Central memory CD4-positive, alpha-beta T cell (primary cell): ENCODE measurements at regions not wholly inside any gene's neighbourhood (a gene's known extent, or its start where the extent isn't known, plus 50 kb on each side); places are given as distances from the start of the nearest gene placed in this dataset.

ENCODE experiments used
- DNase-seq: peaks from one replicate; pipeline ENCODE4 v3.0.0; 2022

DNA sequence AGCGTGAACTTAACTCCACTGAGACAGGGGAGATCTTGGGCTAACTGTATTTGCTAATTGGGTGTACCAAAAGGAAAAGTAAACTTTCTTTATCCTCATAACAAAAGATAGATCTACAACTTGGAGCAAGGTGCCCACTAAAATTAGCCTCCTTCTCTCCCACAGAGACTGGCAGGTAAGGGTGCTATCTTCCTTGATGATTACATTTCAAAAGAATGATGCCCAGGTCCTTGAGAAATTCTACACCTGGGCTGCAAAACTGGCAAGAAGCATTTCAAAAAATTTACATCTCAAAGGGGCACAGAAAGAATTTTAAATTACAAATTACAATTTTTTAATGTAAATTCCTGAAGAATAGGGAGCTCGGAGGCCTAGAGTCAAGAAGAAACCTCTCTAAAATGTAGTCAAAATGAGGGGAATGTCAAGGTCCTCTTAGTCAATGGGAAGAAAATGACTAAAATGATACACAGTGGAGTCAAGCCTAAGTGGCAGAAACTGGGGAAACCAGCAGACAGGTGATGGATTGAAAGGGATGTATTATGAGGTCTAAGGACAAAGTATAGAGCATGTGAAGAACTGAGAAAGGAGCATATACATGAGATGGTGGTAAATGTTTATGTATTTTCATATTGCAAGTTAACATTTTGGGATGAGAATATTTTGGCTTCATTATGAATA is 348.3 kb upstream of the TUSC1 start:
- no peak for DNase-seq

DNA sequence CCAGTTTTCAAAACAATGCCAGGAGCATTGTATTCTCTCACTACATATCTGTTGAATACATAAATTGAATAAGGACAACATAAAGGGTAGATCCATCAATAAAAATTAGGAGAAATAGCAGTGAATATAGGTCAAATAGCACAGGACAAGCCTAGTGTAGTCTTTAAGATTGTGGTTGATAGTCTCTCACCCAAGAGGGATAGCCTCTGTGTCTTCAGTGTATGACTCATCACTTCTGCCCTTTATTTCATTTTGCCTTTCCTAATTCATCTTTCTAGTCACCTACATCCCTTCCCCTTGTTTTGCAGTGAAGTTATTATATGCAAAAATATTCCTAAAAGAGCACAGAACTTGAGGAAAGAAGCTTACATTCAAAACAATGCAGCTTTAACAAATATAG is 335.0 kb upstream of the TUSC1 start:
- no peak for DNase-seq

DNA sequence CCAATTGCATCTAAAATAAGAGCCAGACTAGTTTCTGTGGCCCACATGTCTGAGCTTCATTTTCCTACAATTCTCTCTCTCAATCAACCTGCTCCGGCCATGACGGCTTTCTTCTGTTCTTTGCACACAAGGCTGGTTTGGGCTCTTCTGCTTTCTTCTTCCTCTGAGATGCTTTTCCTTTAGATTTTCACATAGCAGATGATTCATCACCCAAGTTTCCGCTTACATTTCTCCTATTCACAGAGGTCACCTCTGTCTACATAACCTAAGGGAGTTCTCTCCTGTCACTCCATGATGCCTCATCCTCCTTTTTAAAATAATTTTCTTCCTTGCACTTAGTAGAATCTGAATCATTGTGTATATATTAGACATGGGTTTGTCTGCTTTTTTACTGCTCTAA is 334.6 kb upstream of the TUSC1 start:
- no peak for DNase-seq

DNA sequence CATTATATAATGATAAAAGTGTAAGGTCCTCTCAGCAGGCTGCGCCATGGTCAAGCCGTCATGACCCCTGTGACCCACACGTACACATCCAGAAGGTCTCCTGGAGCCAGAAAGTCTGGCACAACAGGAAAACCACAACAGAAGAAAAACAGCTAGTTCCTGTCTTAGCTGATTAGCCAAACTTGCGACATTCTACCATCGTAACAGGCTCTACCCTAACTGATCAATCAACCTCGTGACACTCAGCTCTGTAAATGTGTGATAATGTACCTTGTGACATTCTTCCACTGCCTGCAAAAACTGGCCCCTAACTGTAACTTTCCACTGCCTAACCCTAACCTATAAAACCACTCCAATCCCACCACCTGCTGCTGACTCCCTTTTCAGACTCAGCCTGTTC is 316.4 kb upstream of the TUSC1 start:
- DNase-seq, result no peak

DNA sequence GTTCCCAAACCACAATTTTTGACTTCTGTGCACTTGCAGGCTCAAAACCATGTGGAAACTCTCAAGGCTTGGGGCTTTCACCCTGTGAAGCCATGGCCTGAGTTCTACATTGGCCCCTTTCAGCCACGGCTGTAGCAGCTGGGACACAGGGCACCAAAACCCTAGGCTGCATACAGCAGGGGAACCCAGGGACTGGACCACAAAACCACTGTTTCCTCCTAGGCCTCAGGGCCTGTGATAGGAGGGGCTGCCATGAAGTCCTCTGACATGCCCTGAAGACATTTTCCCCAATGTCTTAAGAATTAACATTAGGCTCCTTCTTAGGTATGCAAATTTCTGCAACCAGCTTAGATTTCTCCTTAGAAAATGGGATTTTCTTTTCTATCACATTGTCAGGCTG is 312.1 kb upstream of the TUSC1 start:
- no peak for DNase-seq

DNA sequence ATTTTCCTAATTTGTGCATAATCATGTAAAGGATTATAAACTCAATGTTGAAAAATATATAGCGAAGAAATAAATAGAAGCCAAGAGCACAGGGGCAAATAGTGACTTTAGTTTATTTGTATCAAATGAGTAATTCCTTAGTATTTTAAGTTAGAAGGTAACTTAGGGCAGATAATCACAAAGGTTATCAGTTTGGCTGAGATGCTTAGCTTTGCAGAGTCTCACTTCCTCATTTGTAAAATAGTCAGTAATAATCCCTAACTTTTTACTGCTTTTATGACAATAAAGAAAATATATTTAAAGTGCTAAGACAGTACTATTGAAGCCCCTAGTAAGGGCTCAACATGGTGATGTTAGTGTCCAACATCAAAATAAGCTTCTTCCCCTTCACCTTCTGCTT is 297.4 kb upstream of the TUSC1 start:
- no peak for DNase-seq

DNA sequence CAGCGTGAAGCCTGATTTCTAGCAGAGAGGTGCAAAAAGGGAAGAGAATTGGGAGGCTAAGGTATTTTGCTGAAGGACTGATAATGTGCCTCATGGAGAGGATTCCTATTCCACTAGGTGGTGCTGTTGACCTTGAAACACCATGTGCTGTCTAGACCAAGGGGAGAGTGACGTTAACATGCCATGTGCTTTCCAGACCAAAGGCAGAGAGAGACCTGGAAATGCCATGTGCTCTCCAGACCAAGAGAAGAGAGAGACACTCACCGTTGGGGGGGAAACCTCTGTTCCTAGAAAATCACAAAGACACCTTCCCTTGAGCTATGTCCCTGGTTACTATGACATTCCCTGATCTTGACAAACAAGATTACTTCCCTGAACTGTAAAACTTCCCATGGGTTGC is 286.0 kb upstream of the TUSC1 start:
- DNase-seq, result no peak

DNA sequence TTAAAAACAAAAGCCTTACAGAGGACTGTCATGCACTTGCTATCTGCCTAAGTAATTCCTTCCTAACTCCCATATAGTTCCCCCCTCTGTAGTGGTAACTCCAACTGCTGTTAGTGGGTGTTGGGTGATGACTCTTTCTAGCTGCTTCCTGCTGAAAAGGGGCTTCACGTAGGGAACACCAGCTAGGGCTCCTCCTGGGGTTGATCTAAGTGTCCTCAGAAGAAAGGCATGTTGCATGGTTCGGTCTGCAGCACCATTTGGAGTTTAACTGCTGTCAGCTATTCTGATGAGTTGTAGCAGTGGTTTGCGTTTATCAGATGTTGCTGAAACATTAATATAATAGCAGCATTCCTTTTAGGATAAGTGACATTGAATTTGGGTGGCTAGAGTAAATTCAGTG is 281.9 kb upstream of the TUSC1 start:
- no peak for DNase-seq

DNA sequence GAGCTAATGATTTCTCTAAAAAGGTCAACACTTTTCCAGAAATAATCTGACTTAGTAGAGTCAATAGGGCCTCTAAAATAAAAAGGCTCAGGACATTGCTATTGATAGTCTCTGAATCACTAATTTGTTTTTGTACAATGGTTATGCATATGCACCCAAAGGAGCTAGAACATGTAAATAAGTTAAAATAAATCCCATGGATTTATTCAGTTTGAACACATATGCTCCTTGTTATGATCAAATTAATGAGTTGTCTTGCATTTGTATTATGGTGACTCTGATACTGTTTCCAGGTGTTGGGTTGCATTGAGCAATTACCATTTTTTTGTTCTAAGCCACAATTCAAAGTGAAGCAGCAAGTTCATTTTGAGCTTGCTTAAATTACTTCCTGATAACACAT is 276.0 kb upstream of the TUSC1 start:
- DNase-seq, result no peak

DNA sequence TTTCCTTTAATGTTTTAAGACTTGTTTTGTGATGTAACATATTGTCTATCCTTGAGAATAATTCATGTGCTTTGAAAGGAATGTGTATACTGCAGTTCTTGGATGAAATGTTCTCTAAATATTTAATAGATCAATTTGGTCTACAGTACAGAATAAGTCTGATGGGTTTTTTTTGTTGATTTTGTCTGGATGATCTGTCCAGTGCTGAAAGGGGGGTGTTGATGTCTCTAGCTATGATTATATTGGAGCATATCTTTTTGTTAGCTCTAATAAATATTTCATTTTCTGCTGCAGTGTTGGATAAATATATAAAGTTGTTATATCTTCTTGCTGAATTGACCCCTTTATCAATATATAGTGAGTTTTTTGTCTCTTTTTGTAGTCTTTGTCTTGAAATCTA is 269.9 kb upstream of the TUSC1 start:
- no peak for DNase-seq

DNA sequence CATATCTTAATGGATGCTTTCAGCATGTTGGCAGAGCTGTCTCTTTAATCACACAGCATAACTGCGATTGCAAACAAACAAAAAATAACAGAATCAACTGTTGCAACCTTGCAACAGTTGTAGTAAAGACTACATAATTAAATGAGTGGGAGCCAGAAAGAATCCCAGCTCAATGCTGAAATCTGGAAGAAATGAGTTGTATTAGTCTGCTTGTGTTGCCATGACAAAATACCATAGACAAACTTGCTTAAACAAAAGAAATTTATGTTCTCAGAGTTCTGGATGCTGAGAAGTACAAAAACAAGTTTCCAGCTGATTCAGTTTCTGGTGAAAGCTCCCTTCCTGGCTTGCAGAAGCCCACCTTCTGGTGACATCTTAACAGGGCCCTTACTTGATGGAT is 260.9 kb upstream of the TUSC1 start:
- no peak for DNase-seq

DNA sequence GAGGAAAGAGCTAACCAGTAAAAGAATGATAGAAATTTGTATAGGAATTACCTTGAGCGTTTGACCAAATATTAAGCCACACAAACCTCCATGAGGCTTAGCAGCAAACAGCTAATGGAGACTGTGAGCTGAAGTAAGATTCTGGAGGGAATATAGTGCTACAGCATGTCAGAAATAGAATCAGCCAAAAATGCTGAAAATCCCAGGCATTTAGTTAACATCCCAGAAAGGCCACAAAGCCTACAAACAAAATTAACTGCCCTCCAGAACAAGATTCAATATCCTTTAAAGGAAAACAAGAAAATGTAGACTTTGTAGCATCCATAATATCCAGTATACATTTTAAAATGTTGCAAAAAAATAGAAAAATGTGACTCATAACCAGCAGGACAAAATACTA is 257.8 kb upstream of the TUSC1 start:
- no peak for DNase-seq

DNA sequence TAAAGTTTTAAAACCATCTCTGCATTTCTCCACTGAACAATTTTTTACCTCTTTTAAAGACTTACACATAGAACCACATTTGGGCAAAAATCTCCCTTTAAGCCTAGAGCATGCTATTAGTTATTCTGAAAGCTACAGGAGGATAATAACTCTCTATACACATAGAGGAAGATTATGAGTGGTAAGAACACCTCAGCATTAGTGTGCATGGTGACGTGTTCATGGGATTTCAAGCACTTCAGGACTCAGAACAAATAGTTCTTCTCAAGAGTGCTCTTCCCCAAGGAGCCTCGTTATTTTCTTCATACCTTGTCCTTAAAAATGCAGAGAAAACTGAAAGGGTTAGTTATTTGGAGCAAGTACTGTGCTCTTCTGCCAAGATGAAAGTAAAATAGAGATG is 256.9 kb upstream of the TUSC1 start:
- no peak for DNase-seq

DNA sequence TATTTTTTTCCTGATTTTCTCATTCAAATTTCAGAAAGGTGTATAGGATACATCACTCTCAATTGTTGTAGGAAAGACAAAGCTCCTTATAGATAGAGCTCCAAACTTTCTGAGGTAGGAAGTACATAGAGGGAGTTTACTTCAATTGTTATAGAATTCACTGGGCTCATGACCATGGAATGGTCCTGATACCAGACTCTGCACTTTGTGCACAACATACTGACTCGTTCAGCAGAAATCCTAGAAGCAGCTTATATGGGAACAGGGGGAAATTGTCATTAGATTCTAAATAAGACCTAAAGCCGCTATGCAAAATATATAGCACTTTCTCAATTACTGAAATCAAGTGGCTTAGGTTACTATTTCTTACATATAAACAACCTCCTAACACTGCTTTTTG is 240.5 kb upstream of the TUSC1 start:
- no peak for DNase-seq

DNA sequence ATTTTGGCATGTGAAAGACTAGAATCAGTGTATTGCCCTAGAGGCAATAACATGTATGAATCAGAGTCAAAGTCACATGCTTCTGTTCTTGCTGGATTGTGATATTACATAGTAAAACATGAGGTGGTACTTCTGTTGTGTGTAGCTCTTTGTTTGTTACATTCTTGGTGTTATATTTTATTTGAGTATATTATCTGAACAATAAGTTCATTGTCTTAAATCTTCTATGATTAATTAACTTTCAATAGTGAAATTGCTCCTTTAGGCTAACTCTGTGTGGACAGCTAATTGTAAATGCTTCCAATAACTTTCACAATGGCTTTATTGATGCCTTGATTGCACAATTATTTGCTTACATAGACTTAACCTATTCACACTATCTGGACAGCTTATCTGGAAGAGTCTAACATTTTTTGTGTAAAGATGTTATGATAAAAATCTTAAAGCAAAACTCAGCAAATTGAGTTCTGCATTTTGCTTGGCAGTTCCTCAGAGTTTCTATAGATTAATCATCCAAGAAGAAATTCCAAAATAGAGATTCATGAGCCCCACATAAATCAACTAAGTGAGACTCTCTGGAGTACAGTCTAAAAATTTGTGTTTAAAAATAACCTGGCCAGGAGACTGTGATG is 239.6 kb upstream of the TUSC1 start:
- no peak for DNase-seq

DNA sequence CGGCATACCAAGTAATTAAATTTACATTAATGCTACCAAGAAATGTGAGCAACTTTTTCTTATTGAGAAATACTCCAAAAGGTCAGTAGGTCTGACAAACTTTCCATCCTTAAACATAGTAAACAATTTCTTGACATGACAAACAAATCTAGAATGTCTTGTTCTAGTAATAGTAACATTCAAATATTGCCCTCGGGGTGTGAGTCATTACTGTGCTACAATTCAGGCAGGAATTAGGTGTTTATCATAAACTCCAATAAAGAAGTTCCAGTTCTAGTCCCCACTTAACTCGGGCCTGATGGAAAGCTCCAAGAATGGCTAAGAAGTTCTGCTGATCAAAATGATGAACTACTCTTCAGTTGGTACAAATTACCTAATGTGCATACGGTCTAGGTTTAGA is 235.6 kb upstream of the TUSC1 start:
- DNase-seq, result no peak

DNA sequence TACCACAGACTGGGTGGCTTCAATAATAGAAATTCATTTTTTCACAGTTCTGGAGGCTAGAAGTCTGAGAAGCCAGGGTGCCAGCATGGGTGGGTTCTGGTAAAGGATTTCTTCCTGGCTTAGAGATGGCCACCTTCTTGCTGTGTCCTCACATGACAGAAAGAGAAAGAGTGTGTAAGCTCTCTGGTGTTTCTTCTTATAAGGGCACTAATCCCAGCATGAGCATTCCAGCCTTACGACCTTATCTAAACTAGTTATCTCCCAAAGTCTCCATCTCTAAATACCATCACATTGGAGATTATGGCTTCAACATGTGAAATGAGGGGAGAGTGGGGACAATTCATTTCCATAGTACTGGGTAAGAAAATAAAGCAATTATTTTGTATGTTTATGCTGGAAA is 226.5 kb upstream of the TUSC1 start:
- no peak for DNase-seq

DNA sequence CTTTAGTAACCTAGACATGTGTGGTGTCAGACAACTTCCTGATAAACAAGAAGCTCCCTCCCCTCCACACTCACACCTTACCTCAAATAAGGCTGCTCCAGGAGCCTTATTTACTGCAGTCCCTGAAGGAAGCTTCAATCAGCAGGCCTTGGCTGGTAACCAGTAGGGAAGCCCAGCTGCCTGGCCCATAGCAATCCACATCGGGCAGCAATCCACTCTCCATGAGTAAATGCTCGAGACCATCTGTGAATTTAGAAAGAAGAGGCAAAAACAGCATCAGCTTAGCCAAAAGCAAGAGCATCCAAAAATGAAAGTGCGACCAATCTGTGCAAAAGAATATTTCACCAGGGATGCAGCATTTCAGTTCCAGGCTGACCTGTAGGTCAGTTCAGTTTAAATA is 213.3 kb upstream of the TUSC1 start:
- no peak for DNase-seq

DNA sequence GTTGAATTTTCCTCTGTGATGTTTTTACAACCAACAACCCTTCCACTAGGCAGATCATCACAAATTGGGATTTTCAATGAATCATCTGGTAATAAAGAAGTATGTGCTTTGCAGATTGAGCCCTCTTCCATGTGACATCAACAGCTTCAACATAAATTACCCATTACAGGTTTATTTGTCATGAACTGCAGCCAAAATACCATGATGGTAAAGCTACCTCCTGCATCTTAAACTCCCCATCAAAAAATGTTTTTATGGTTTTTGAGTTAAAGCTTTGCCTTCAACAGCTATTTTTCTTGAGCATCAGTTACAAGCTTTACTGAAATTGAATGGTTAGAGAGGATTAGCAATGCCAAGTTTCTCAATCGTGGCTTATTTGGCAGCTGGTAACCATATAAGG is 211.4 kb upstream of the TUSC1 start:
- DNase-seq, result no peak

DNA sequence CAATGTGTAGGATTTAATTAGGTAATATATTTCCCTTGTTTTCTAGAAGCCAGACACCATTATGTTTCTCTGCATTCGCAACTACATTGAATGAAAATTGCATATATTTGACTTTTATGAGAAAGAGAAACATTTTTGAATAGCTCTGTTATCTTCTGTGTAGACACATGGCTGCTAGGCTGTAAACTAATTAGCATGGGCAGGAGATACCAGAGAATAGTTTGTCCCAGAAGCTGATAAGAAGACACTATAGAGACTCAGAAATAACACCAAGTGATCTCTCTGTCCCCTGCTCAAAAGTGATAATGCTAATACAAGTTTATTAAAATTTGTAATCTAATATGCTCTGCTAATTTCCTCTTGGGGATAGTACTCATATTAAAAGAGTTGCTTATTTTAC is 198.0 kb upstream of the TUSC1 start:
- DNase-seq, result no peak

DNA sequence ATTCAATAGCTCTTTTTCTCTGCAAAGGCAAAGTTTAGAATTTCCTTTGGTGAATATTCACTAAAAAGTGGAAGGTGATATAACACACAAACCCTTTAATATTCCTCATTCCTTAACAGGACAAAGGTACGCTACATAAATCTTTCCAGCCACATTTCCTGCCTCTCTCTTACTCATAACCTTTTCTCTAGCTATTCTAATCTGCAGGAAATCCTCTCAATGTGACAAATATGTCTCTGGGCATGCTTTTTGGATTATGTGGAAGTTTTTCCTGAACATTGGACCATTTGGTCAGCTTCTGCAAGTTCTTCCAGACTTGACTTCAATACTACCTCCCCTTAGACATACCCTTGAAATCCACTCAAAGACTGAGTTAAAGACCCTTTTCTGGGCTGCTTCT is 186.3 kb upstream of the TUSC1 start:
- DNase-seq, result no peak

DNA sequence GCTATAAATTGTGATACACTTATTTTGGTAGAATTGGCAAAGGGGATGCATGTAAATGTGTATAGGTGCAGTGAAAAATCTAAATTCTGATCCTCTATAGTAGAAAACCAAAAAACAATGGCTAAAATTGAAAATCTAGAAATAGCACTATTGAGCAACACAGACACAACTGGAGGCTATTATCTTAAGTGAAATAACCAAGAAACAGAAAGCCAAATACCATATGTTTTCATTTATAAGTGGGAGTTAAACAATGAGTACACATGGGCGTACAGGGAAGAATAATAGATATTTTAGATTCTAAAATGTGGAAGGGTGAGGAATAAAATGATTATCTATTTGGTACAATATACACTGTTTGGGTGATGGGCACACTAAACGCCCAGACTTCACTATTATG is 183.2 kb upstream of the TUSC1 start:
- no peak for DNase-seq

DNA sequence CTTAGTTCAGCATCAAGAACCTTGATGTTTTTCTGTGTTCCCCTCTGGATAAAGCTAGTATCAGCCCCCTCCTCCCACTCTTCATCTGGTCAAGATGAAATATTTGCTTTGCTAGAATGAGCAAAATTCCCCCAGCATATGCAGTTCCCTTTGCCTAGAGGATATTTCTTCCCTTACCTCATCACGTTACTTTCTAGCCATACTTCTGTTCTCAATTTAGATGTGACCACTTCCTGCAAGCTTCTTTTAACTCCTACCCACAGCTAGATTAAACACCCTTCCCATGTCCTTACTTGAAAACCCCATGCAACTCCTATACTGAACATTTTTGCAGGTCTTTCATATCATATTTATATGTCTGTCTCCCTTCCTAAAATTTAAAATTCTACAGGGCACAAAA is 178.9 kb upstream of the TUSC1 start:
- no peak for DNase-seq

DNA sequence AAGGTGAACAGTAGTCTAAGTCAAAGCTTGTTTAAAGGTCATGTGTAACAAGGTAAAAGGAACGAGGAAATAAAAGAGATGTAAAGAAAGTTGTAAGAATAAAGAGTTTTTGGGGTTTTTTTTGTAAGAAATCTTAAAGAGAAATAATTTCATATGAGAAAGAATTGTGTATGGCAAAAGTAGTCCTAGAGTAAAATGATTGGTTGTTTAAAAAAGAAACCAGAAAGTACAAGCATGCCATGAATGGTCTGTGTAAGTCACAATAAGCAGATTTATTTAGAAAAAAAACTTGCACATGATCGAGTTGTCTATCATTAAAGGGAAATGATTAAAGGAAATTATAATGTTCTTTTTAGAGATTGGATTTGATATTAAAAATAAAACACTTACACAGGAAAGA is 172.6 kb upstream of the TUSC1 start:
- DNase-seq, result no peak

DNA sequence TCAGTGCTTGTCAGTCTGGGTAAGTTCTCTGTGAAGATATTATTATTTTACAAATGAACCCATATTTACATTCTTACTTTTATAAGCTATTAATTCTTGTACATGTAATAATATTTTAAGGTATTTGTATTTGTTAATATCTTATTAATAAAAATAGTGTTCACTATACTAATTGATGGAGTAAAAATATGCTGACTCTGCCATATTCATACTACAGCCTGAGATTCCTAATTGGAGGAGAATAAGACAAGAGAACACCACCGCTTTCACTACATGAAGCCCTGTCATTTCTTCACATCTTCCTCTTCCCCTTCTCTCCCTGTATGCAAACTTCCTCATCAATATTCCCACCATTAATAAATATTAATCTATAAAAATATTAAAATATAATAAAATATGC is 167.6 kb upstream of the TUSC1 start:
- no peak for DNase-seq
